GM18511 (cell line): ENCODE measurements at regions not wholly inside any gene's neighbourhood (a gene's known extent, or its start where the extent isn't known, plus 50 kb on each side); places are given as distances from the start of the nearest gene placed in this dataset.
"Not testable (repeated sequence)": the region's sequence is repeated elsewhere in the genome, so short reads cannot be mapped to it uniquely, and the experiment has no call there.

Source experiments
- ATAC-seq: cut with Tn5 transposase; IDR thresholded peaks from one replicate; pipeline ENCODE4 v1.9.1; 2021; ENCODE audit warnings: mild to moderate bottlenecking, moderate library complexity; ENCODE audit not compliant: unreplicated experiment

GRCh38 chr3:98701071-98701675, 62.0 kb upstream of the ST3GAL6 start:
- no peak for ATAC-seq

GRCh38 chr3:98702166-98702565, 61.0 kb upstream of the ST3GAL6 start:
- ATAC-seq, result no peak

GRCh38 chr3:98705212-98705611, 57.9 kb upstream of the ST3GAL6 start:
- no peak for ATAC-seq

GRCh38 chr3:98705694-98706093, 57.4 kb upstream of the ST3GAL6 start:
- ATAC-seq, result no peak

- not testable (repeated sequence) for ATAC-seq
These were observed 54.5 kb upstream of the ST3GAL6 start for GRCh38 chr3:98708681-98709080.

GRCh38 chr3:98709441-98709840, 53.7 kb upstream of the ST3GAL6 start:
- no peak for ATAC-seq

GRCh38 chr3:98710067-98710659, 53.0 kb upstream of the ST3GAL6 start:
- no peak for ATAC-seq

- no peak for ATAC-seq
These were observed 51.7 kb upstream of the ST3GAL6 start for GRCh38 chr3:98711426-98711825.

GRCh38 chr3:98712726-98713125, 50.4 kb upstream of the ST3GAL6 start:
- ATAC-seq, result no peak

GRCh38 chr3:98713332-98713731, 49.8 kb upstream of the ST3GAL6 start:
- not testable (repeated sequence) for ATAC-seq
